H7 (cell line): ENCODE measurements at regions not wholly inside any gene's neighbourhood (a gene's known extent, or its start where the extent isn't known, plus 50 kb on each side); places are given as distances from the start of the nearest gene placed in this dataset.

Source experiments
- DNase-seq: peaks from one replicate; pipeline ENCODE4 v3.0.0; 2012
- H3K27me3 ChIP-seq: 2 replicates; pipeline ENCODE4 v1.6.0; 2011; ENCODE audit warnings: mild to moderate bottlenecking, low read length; ENCODE audit not compliant: control insufficient read depth, insufficient read depth
- H3K36me3 ChIP-seq: replicated peaks from 2 replicates; pipeline ENCODE4 v1.5.1; 2011; ENCODE audit warnings: low read length; ENCODE audit not compliant: control insufficient read depth, insufficient read depth
- H3K4me3 ChIP-seq: 2 replicates; pipeline ENCODE4 v1.5.1; 2011; ENCODE audit warnings: low read depth, mild to moderate bottlenecking, control low read depth, low read length, moderate library complexity; ENCODE audit not compliant: insufficient read depth

GRCh38 chr5:129821477-129822131, 73.7 kb downstream of the MINAR2 start:
- no peak overlapping the region for H3K4me3 ChIP-seq
- DNase-seq, result no peak
- no peaks in the 10 kb centered on the region for H3K36me3 ChIP-seq
- no peaks in the 10 kb centered on the region for H3K27me3 ChIP-seq

- DNase-seq, result no peak
- Histone ChIP-seq H3K4me3 (no peak overlapping the region), H3K36me3 (no peaks in the 10 kb centered on the region), H3K27me3 (no peaks in the 10 kb centered on the region)
Observed at GRCh38 chr5:129830288-129830687, 74.0 kb upstream of the CHSY3 start.

- Histone ChIP-seq H3K27me3 (no peaks in the 10 kb centered on the region), H3K4me3 (no peak overlapping the region), H3K36me3 (no peaks in the 10 kb centered on the region)
- DNase-seq, result no peak
Observed at GRCh38 chr5:129836321-129836720, 67.9 kb upstream of the CHSY3 start.

- Histone ChIP-seq H3K36me3 (no peaks in the 10 kb centered on the region), H3K27me3 (no peaks in the 10 kb centered on the region), H3K4me3 (no peak overlapping the region)
- DNase-seq, result no peak
Observed at GRCh38 chr5:129844764-129845163, 59.5 kb upstream of the CHSY3 start.

GRCh38 chr5:129852747-129853352, 51.4 kb upstream of the CHSY3 start:
- no peaks in the 10 kb centered on the region for H3K27me3 ChIP-seq
- H3K4me3 ChIP-seq, result no peak overlapping the region
- H3K36me3 ChIP-seq, result no peaks in the 10 kb centered on the region
- DNase-seq, result peak; percentile 17

DNA sequence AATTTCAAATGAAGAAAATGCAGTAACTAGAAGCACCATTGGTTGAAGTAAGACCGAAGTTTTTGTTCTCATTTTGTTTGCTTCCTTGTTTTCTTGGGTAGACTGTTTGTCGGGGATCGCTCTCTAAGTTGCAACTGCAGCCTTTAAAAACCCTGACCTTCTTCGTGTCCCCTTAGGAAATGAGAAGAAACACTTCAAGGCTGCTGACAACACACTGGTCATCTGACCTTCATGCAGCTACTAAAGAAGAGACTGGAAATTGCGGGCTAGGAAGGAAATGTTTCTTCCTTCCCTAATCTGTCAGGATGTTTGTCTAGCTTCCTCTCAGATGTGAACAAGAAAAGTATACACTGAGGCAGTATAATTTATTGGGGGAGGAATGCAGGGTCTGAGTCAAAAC, 50.7 kb upstream of the CHSY3 start:
- Histone ChIP-seq H3K27me3 (no peaks in the 10 kb centered on the region), H3K36me3 (no peaks in the 10 kb centered on the region), H3K4me3 (no peak overlapping the region)
- no peak for DNase-seq
